Esophagus squamous epithelium (tissue), 4 donors: ENCODE measurements at regions not wholly inside any gene's neighbourhood (a gene's known extent, or its start where the extent isn't known, plus 50 kb on each side); places are given as distances from the start of the nearest gene placed in this dataset.

Experiments
- POLR2A ChIP-seq, 4 donors: fragments of 450-650 bp; IDR thresholded peaks; one replicate each; pipeline ENCODE4 v1.6.1; 2017; ENCODE audit warnings: antibody characterized with exemption in 4 of 4, mild to moderate bottlenecking in 4 of 4, moderate library complexity in 3 of 4
- TF ChIP-seq, protein P1 (sequence below), 6 experiments: fragments of 450-650 bp in 4 of 6; fragments of 200-600 bp in 2 of 6; sonication (generic) in 2 of 6; IDR thresholded peaks; one replicate each; pipeline ENCODE4 v1.5.1; 2016 to 2019; ENCODE audit warnings: antibody characterized with exemption in 6 of 6, mild to moderate bottlenecking in 4 of 6, moderate library complexity in 4 of 6

GRCh38 chr18:8501044-8501443 is 108.2 kb upstream of the RAB12 start:
- TF ChIP-seq, protein P1, sequence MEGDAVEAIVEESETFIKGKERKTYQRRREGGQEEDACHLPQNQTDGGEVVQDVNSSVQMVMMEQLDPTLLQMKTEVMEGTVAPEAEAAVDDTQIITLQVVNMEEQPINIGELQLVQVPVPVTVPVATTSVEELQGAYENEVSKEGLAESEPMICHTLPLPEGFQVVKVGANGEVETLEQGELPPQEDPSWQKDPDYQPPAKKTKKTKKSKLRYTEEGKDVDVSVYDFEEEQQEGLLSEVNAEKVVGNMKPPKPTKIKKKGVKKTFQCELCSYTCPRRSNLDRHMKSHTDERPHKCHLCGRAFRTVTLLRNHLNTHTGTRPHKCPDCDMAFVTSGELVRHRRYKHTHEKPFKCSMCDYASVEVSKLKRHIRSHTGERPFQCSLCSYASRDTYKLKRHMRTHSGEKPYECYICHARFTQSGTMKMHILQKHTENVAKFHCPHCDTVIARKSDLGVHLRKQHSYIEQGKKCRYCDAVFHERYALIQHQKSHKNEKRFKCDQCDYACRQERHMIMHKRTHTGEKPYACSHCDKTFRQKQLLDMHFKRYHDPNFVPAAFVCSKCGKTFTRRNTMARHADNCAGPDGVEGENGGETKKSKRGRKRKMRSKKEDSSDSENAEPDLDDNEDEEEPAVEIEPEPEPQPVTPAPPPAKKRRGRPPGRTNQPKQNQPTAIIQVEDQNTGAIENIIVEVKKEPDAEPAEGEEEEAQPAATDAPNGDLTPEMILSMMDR (IDR thresholded peaks at IDR 0.05): no peak
- no peak for TF ChIP-seq POLR2A (IDR thresholded peaks at IDR 0.05)
